Jurkat, Clone E6-1 (cell line): ENCODE measurements at regions not wholly inside any gene's neighbourhood (a gene's known extent, or its start where the extent isn't known, plus 50 kb on each side); places are given as distances from the start of the nearest gene placed in this dataset.
"Not testable (repeated sequence)": the region's sequence is repeated elsewhere in the genome, so short reads cannot be mapped to it uniquely, and the experiment has no call there.

Experiments
- DNase-seq: peaks from one replicate; pipeline ENCODE4 v3.0.0-alpha.2; 2011; ENCODE audit warnings: low read depth, low spot score
- H3K4me3 ChIP-seq: 2 replicates; pipeline ENCODE4 v1.5.1; 2011; ENCODE audit warnings: mild to moderate bottlenecking, low read length, control low read depth, moderate library complexity

DNA sequence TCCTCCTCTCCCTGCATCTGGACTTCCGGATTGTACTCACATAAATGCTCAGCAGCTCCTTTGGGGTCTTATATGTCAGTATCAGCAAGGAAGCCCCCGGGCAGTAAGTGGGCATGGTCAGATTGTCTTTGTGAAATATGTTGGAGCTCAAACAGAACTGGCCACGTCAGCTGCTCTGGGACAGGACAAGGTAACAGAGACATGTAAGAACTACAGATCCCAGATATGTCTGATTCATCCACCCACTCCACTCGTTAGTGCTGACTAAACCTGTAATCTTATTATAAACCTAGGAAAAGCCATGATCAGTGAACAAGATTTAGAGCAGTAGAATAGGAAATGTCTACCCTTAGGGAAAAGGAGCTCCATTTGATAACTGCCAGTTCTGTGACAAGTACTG lies 561.8 kb downstream of the CETN3 start:
- no peak for DNase-seq
- H3K4me3 ChIP-seq, result no peak overlapping the region

DNA sequence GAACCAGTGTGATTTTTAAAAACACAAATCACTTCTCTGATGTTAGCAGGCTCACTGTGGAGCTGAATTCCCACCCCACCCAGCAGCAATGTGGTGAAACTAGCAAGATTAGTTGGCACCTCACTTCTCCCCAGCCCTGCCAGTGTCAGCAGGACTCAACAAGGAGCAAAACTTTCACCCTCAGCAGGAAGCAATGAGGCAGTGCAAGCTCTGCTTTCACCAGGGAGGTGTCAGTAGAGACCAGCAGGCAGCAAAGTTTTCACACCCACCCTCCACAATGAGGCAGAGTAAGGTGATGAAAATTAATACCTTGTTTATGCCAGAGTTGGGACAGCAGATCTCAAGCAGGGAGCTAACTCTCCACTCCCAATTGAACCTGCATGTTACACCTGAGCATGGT lies 565.0 kb downstream of the CETN3 start:
- no peak for DNase-seq

DNA sequence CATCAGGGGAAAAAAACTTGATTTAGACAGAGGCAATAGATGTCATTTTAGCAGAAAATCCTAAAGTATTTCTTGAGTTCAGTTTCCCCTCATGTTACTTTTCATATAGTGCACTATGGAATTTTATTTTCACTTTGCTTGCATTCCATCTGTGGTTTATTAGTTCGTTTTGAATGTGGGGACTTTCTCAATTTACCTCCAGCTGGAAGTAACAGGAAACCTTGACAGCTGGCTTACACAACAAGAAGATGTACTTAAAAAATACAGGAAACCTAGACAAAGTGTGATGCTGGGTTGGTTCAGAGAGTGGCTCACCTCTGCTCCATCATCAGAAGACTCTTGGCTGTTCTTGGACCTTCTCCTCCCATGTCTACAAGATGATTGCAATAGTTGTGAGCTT lies 567.0 kb downstream of the CETN3 start:
- no peak overlapping the region for H3K4me3 ChIP-seq
- no peak for DNase-seq

More for the DNA sequence above, 565.0 kb downstream of the CETN3 start:
- H3K4me3 ChIP-seq, result no peak overlapping the region

DNA sequence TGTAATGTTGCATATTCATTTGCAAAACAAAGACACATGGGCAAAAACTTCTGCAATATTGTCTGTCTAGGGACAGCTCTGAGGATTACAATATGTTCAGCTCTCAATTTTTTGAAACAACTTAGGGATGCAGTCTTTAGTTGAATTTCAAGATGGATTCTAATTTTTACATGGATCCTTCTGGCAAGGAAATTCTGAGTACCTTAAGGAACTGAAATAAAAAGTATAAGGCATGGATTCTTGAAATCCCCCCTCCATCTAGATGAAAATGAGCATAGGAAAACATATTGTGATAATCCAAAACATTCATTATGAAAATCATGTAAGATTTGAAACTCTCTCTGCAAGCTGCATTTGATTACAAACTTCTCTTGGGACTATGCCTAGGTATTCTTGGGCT lies 568.6 kb downstream of the CETN3 start:
- no peak for DNase-seq
- no peak overlapping the region for H3K4me3 ChIP-seq

DNA sequence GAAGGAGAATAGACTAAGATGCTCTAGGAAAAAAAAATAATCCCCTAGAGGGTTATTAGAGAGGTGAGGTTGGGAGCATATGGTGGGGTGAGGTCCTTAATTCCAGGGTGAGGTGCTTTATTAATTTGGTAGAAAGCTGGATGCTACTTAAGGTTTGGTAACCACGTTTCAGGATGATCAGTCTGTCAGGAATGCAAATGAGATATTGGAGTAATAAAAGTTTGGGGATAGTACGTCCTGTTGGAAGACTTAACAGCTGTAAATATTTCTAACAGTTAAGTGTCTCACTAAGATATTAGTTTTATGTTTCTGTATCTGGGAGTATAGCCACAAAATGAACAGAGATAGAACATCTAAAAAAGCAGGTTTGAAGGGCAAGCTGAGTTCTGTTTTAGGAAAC lies 578.9 kb downstream of the CETN3 start:
- DNase-seq, result no peak
- H3K4me3 ChIP-seq, result no peak overlapping the region

DNA sequence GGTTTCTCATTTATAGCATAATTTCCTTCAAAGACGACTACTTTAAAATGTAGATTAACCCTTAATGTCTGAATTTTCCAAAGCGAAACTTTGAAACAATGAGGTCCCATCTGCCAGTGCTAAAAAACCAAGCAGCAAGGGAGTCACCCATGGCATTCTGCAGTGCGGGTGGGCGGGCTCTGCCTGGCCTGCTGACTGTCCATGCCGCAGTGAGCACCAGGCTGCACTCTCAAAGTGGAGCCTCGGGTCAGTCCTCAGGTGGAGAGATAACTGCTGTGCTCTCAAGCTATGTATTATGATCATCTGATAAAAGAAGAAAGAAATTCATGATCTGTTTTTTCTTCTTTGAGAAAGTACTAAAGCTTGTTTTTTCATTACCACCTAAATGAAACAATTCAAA lies 581.6 kb downstream of the CETN3 start:
- DNase-seq, result no peak

DNA sequence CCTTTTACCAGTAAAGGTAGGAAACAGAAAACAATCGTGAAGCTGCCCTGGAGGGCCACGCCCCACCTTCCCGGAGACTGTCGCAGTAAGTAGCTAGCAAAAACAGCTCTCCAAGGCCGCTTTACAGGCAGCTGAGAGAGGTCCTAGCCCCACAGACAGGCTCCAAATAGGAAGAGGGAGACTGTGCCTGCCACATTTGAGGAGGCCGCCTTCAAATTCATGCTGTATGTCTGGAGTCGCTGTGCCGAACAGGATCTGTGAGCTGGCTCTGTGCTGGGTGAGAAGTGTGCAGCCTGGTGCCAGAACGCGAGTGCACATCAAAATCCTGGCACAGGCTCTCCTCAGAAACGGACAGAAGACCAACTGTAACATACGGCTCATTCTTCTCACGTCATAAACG lies 582.2 kb downstream of the CETN3 start:
- no peak overlapping the region for H3K4me3 ChIP-seq
- DNase-seq, result no peak

More for the DNA sequence above, 581.6 kb downstream of the CETN3 start:
- no peak overlapping the region for H3K4me3 ChIP-seq

DNA sequence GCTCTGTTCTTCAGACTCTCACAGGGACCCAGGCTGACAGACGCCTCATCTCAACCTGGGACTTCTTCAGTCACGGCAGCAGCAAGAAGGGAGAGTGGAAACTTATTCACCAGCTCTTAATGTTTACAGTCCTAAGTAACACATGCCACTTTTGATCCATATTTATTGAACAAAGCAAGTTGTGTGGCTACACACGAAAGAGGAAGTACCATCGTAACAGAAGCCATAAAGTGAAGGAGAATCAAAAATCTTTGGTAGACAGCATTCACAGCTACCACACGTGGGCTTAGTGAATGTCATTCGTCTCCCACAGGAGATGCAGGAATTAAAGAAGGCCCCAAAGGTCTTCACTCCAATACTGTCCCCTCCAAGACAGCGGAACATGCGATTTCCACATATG lies 582.6 kb downstream of the CETN3 start:
- H3K4me3 ChIP-seq, result no peak overlapping the region
- DNase-seq, result no peak

DNA sequence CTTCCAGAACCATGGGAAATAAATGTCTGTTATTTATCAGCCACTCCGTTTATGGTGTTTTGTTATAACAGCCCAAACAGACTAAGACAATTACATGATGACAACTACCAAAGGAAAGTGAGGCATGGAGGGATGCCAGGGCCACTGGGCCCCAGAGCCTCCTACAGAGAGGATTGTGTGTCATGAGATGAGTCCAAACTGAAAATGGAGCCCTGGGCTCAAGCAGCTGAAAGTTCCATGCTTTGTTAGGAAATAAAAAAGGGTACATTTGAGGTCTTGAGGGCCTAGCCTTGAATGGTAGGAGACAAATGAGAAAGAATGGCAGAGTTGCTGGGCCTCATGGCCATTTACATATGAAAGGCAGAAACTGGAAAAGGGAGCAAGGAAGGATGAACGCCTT lies 586.5 kb downstream of the CETN3 start:
- no peak for DNase-seq
- H3K4me3 ChIP-seq, result no peak overlapping the region

DNA sequence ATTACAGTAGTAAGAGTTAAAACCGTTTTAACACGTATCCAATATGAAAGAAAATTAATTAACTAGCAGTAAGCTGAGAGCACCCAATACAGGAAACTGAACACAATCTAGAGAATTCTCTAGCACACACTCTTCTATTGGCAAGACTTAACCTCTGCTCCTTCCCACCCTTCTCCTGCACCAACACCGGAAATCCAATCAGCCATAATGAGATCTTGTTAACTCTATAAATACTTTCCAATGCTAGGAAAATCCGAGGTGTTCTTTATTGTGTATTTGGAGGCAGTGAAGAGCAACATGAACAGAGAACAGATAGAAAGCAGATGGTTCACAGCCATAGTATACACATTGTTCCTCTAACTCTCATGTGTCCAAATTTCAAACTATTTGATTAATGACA lies 591.7 kb downstream of the CETN3 start:
- DNase-seq, result no peak

DNA sequence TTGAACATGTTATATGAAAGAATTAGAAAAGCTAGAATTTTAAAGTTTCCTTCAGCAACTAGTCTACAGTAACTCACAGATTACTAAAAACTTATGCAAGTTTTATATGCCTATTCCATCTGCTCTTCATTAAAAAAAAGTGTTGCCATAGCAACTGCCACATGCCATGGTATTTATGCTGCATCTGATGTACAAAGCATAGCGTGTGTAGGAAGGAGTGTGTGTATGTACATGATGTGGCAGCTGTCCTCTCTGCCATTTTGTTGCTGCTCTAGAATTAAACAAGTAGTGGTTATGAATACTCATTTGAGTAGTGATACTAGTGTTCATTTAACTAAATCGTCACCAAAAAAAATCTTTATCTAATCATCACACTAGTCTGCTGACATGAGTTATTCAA lies 593.5 kb downstream of the CETN3 start:
- H3K4me3 ChIP-seq, result no peak overlapping the region
- no peak for DNase-seq

More for the DNA sequence above, 591.7 kb downstream of the CETN3 start:
- no peak overlapping the region for H3K4me3 ChIP-seq

DNA sequence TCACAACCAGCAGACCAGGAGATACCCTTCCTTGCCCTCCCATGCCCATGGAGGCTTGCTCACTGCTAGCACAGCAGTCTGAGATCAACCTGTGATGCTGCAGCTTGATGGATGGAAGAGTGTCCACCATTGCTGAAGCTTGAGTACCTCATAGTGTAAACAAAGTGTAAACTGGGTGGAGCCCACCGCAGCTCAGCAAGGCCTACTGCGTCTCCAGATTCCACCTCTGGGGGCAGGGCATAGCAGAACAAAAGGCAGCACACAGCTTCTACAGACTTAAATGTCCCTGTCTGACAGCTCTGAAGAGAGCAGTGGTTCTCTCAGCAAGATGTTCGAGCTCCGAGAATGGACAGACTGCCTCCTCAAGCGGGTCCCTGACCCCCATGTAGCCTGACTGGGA lies 608.8 kb downstream of the CETN3 start:
- H3K4me3 ChIP-seq, DNase-seq: not testable (repeated sequence)

DNA sequence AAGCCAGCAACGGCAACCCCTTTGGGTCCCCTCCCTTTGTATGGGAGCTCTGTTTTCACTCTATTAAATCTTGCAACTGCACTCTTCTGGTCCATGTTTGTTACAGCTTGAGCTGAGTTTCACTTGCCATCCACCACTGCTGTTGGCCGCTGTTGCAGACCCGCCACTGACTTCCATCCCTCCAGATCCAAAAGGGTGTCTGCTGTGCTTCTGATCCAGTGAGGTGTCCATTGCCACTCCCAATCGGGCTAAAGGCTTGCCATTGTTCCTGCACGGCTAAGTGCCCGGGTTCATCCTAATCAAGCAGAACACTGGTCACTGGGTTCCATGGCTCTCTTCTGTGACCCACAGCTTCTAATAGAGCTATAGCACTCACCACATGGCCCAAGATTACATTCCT lies 615.1 kb downstream of the CETN3 start:
- DNase-seq, H3K4me3 ChIP-seq: not testable (repeated sequence)

DNA sequence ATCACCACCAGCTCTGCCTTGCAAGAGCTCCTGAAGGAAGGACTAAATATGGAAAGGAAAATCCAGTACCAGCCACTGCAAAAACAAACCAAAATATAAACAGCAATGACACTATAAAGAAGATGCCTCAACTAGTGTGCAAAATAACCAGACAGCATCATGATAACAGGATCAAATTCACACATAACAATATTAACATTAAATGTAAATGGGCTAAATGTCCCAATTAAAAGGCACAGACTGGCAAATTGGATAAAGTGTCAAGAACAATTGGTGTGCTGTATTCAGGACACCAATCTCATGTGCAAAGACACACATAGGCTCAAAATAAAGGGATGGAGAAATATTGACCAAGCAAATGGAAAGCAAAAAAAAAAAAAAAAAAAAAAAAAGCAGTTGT lies 629.8 kb downstream of the CETN3 start:
- H3K4me3 ChIP-seq, DNase-seq: not testable (repeated sequence)

DNA sequence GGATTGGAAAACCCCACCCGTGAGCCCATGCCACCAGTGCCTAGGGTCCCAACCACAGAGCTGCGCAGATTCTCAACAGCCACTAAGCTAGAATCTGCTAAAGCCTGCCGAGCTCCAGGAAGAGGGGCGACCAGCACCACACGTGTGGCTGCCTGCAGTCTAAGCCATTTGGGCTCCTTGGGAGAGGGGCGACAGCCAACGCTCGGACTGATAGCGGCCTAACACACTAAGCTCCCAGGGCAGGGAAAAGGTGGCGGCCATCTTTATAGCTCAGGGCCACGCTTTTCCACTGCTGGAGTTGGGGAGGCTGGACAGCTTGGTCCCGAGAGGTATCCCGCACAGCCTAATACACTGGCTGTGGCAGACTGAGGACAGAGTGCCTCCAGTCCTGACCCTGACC lies 631.8 kb downstream of the CETN3 start:
- DNase-seq, result no peak
- no peak overlapping the region for H3K4me3 ChIP-seq

DNA sequence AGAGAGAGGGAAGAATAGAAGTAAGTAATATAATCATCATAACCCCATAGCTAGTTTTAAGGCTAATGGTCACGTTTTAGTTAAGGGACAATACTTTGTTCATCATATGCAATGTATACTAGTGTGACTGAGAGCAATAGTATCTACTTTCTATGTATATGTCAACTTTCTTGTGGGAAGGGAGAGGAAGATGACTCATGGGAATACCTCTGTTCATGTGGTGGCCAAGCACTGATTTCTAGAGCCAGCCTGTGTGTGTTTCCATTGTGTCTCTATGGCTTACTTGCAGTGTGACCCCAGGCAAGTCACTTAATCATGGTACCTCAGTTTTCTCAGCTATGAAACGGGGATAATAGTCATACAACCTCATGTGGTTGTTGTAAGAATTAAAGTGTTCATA lies 639.6 kb downstream of the CETN3 start:
- H3K4me3 ChIP-seq, result no peak overlapping the region
- no peak for DNase-seq

DNA sequence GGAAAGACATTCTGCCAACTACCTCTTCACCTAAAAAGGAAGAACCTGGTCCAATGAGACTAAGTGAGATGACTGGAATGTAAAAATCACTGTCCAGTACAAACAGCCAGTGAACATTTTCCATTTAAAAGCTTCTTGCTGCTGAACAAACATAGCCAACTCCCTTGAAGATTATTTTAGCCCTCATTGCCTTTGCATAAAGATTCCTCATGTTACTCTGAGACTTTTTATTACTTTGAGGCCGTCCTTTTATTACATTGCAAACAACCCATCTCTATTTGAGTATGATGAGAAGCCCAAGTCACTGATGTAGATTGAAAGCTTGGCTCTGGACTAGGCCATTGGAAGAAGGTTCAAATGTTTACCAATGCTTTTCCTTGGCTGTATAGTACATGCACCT lies 649.8 kb downstream of the CETN3 start:
- H3K4me3 ChIP-seq, result no peak overlapping the region
- DNase-seq, result no peak

DNA sequence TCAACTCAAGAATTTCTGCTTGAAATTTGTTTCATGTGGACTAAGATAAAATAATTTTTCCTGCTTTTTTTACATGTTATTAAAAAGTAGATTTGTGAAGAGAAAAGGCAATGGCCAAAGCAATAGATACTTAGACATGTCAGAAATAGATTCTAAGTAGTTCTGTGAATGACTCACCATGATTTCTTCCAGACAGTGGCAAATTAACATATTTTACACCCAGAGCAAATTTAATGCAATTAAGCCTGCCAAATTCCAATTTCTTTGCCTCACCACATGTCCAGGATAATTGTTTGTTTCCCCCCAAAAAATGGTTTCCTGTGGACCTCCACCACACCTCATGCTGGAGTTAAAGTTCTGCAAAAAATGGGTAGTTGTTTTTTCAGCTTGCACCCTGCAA lies 651.4 kb downstream of the CETN3 start:
- no peak for DNase-seq
- no peak overlapping the region for H3K4me3 ChIP-seq

DNA sequence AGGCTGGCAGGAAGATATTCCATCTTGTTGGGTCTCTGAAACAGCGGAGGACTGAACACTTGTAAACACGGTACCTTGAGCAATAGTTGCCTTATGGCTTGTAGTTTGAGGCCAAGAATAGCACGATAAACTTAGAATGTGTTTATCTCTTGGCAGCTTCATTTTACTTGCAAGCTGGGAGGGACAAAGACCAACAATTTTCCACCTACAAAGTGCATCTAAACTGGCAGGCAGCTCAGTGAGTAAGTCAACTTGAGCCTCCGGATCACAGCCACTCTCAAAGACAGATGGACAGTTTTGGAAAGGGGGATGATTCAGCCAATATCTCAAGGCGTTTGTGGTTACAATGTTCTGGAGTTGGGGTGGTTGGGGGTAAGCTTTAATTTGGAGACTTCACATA lies 652.6 kb downstream of the CETN3 start:
- H3K4me3 ChIP-seq, result no peak overlapping the region
- no peak for DNase-seq

DNA sequence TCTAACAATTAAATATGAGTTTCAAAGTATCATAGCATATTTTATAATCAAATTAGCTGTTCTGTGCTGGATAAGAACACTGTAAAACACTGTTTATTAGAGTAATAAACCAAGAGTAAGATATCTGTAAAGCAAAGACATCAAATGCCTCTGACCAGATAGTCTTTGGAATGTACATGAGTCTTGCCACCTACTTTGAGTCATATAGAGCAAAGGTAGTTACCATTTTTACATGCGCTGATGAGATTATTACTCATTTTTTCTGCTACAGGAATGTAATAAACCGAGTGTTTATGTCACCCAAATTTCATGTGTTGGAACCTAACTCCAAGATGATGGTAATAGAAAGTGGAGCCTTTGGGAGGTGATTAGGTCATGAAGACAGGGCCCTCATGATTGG lies 654.5 kb downstream of the CETN3 start:
- no peak for DNase-seq
- H3K4me3 ChIP-seq, result no peak overlapping the region

DNA sequence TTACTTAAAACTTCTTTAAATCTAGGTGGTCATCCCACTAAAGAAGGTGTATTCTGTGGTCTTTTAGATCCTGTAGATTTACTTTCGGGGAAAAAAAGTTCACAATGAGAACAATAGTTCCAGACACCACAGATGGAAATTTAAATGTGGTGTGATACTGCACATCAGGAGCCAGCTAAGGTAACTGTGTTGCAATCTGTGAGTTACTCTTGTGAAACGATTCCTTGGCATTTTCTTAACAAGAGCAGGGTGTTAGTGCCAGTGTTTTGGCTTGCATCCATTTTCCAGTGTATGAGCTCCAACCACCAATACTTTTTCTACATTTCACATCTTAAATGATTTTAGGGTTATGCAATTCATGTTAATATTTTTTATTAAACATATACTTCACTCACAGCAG lies 674.5 kb downstream of the CETN3 start:
- no peak for DNase-seq
- H3K4me3 ChIP-seq, result no peak overlapping the region

DNA sequence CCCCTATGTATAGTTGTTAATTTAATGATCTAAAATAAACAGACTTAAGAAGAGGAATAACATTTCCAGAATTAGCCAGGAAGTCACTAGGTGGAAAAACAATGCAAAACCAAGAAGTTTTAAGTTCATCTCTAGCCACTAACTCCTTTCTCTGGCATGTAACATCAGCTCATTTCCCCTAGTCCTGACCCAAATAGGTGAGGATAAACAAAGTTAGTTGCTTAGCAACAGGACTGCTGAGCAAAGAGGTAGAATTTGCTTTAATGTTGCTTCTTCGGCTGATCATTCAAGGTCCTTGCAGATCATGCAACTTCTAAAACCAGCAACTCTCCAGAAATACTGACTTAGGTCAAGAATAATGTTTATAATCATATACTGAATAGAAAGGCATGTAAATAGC lies 675.8 kb downstream of the CETN3 start:
- DNase-seq, result no peak
- H3K4me3 ChIP-seq, result no peak overlapping the region
